Loucy (cell line): ENCODE measurements at regions not wholly inside any gene's neighbourhood (a gene's known extent, or its start where the extent isn't known, plus 50 kb on each side); places are given as distances from the start of the nearest gene placed in this dataset.

Source experiments
- H2AFZ ChIP-seq: fragments of 200-600 bp; sonication (generic); 2 replicates; pipeline ENCODE4 v1.6.0; 2016; ENCODE audit warnings: antibody characterized with exemption, mild to moderate bottlenecking, low read length, moderate library complexity
- H3F3A ChIP-seq: fragments of 200-600 bp; 2 replicates; pipeline ENCODE4 v1.6.0; 2016; ENCODE audit warnings: antibody characterized with exemption, low read depth, mild to moderate bottlenecking
- H3K27me3 ChIP-seq: fragments of 200-600 bp; sonication (generic); 2 replicates; pipeline ENCODE4 v1.6.1; 2014; ENCODE audit warnings: low read length, mild to moderate bottlenecking; ENCODE audit not compliant: insufficient read depth, poor library complexity, severe bottlenecking
- H3K36me3 ChIP-seq: fragments of 200-600 bp; sonication (generic); 2 replicates; pipeline ENCODE4 v1.6.1; 2016; ENCODE audit warnings: low read length; ENCODE audit not compliant: insufficient read depth
- H3K4me1 ChIP-seq: fragments of 200-600 bp; sonication (generic); 2 replicates; pipeline ENCODE4 v1.5.1; 2014; ENCODE audit warnings: low read length, mild to moderate bottlenecking; ENCODE audit not compliant: insufficient read depth, poor library complexity, severe bottlenecking
- H3K4me2 ChIP-seq: fragments of 200-600 bp; sonication (generic); 2 replicates; pipeline ENCODE4 v1.6.0; 2014; ENCODE audit warnings: antibody characterized with exemption, low read length, low read depth, mild to moderate bottlenecking; ENCODE audit not compliant: poor library complexity, severe bottlenecking
- H3K4me3 ChIP-seq: fragments of 200-600 bp; sonication (generic); 2 replicates; pipeline ENCODE4 v1.5.1; 2014; ENCODE audit warnings: low read length, mild to moderate bottlenecking, mixed read lengths; ENCODE audit not compliant: poor library complexity, severe bottlenecking
- H3K79me2 ChIP-seq: fragments of 200-600 bp; sonication (generic); 2 replicates; pipeline ENCODE4 v1.6.1; 2014; ENCODE audit warnings: low read length; ENCODE audit not compliant: insufficient read depth
- H3K9ac ChIP-seq: fragments of 200-600 bp; sonication (generic); 2 replicates; pipeline ENCODE4 v1.6.0; 2014; ENCODE audit warnings: mild to moderate bottlenecking, low read depth, low read length, moderate library complexity; ENCODE audit not compliant: poor library complexity, severe bottlenecking
- H3K9me2 ChIP-seq: fragments of 200-600 bp; sonication (generic); replicated peaks from 2 replicates; pipeline ENCODE4 v1.6.1; 2016; ENCODE audit warnings: low read depth, low read length, mixed read lengths
- H3K9me3 ChIP-seq: fragments of 200-600 bp; sonication (generic); 2 replicates; pipeline ENCODE4 v1.6.1; 2014; ENCODE audit warnings: mild to moderate bottlenecking, antibody characterized with exemption, low read length, low read depth; ENCODE audit not compliant: insufficient read depth
- H4K20me1 ChIP-seq: fragments of 200-600 bp; sonication (generic); 2 replicates; pipeline ENCODE4 v1.6.0; 2014; ENCODE audit warnings: antibody characterized with exemption, low read length, mild to moderate bottlenecking; ENCODE audit not compliant: insufficient read depth, poor library complexity, severe bottlenecking
- CTCF ChIP-seq: fragments of 200-600 bp; sonication (generic); conservative IDR thresholded peaks from 2 replicates; pipeline ENCODE4 v1.5.1; 2014; ENCODE audit warnings: mild to moderate bottlenecking, antibody characterized with exemption, low read length
- EZH2phosphoT487 ChIP-seq: fragments of 200-600 bp; IDR thresholded peaks from 2 replicates; pipeline ENCODE4 v1.6.1; 2018; ENCODE audit warnings: antibody characterized with exemption, mild to moderate bottlenecking, moderate library complexity, borderline replicate concordance

- no peaks in the 10 kb centered on the region for H3F3A ChIP-seq
- no peak overlapping the region for H3K9ac ChIP-seq
- H4K20me1 ChIP-seq = no peaks in the 10 kb centered on the region
- no peaks in the 10 kb centered on the region for H3K36me3 ChIP-seq
- TF ChIP-seq CTCF = no peak
- no peak for TF ChIP-seq EZH2phosphoT487
- no peak overlapping the region for H3K4me2 ChIP-seq
- H3K4me3 ChIP-seq = no peak overlapping the region
- no peak overlapping the region for H2AFZ ChIP-seq
- H3K9me2 ChIP-seq = no peaks in the 10 kb centered on the region
- no peaks in the 10 kb centered on the region for H3K79me2 ChIP-seq
- H3K9me3 ChIP-seq = no peaks in the 10 kb centered on the region
- no peaks in the 10 kb centered on the region for H3K27me3 ChIP-seq
- H3K4me1 ChIP-seq = no peaks in the 10 kb centered on the region
Observed at GRCh38 chr6:170232186-170233002, 58.5 kb downstream of the DLL1 start.

GRCh38 chr6:170231293-170232185 lies 59.3 kb downstream of the DLL1 start:
- no peaks in the 10 kb centered on the region for H4K20me1 ChIP-seq
- no peaks in the 10 kb centered on the region for H3F3A ChIP-seq
- no peaks in the 10 kb centered on the region for H3K9me2 ChIP-seq
- no peaks in the 10 kb centered on the region for H3K36me3 ChIP-seq
- H3K4me1 ChIP-seq = no peaks in the 10 kb centered on the region
- no peak overlapping the region for H3K4me2 ChIP-seq
- no peaks in the 10 kb centered on the region for H3K27me3 ChIP-seq
- no peak for TF ChIP-seq EZH2phosphoT487
- no peak for TF ChIP-seq CTCF
- no peak overlapping the region for H3K9ac ChIP-seq
- H3K79me2 ChIP-seq = no peaks in the 10 kb centered on the region
- no peaks in the 10 kb centered on the region for H3K9me3 ChIP-seq
- H2AFZ ChIP-seq = no peak overlapping the region
- H3K4me3 ChIP-seq = no peak overlapping the region

- Histone ChIP-seq H3K4me3 (no peak overlapping the region), H2AFZ (no peak overlapping the region), H3K9me2 (no peaks in the 10 kb centered on the region), H3K79me2 (no peaks in the 10 kb centered on the region), H3K36me3 (no peaks in the 10 kb centered on the region), H3K4me2 (no peak overlapping the region), H4K20me1 (no peaks in the 10 kb centered on the region), H3K27me3 (no peaks in the 10 kb centered on the region), H3F3A (no peaks in the 10 kb centered on the region), H3K9me3 (no peaks in the 10 kb centered on the region), H3K4me1 (no peaks in the 10 kb centered on the region), H3K9ac (no peak overlapping the region)
- TF ChIP-seq CTCF (no peak), EZH2phosphoT487 (no peak)
Observed at GRCh38 chr6:170230520-170231292, 60.2 kb downstream of the DLL1 start.
